ENCODE measurements at regions not wholly inside any gene's neighbourhood (a gene's known extent, or its start where the extent isn't known, plus 50 kb on each side); places are given as distances from the start of the nearest gene placed in this dataset.

DNA sequence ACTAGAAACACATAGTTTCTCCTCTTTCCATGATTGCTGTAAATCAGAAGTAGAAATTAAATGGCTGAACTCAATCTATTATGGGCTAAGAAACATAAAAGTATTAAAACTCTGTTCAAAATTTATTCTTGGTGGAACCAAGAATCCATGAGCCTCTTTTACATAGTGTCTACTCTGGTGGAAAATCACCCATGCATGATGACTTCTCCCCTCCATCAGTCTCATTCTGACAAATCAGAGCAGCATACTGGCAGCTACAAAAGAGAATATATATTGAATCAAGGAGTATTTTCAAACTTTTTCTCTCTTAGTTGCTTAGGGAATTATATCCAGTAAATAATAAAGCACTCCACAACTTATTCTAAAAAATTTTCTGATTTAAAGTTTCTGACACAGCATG, 536.9 kb upstream of the CCDC54 start:
- TF ChIP-seq EZH2 (IDR thresholded peaks at IDR 0.05), result no peak
- no peak for TF ChIP-seq EZH2phosphoT487 (IDR thresholded peaks at IDR 0.05)
- TF ChIP-seq, protein P1, sequence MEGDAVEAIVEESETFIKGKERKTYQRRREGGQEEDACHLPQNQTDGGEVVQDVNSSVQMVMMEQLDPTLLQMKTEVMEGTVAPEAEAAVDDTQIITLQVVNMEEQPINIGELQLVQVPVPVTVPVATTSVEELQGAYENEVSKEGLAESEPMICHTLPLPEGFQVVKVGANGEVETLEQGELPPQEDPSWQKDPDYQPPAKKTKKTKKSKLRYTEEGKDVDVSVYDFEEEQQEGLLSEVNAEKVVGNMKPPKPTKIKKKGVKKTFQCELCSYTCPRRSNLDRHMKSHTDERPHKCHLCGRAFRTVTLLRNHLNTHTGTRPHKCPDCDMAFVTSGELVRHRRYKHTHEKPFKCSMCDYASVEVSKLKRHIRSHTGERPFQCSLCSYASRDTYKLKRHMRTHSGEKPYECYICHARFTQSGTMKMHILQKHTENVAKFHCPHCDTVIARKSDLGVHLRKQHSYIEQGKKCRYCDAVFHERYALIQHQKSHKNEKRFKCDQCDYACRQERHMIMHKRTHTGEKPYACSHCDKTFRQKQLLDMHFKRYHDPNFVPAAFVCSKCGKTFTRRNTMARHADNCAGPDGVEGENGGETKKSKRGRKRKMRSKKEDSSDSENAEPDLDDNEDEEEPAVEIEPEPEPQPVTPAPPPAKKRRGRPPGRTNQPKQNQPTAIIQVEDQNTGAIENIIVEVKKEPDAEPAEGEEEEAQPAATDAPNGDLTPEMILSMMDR (IDR thresholded peaks at IDR 0.05), result no peak
- Mint-ChIP-seq H3K36me3 (no peaks in the 10 kb centered on the region), H3K4me3 (no peak overlapping the region), H3K9me3 (no peaks in the 10 kb centered on the region), H3K27me3 (ENCODE audit: insufficient read depth, low read depth) (no peaks in the 10 kb centered on the region), H3K27ac (no peak overlapping the region), H3K4me1 (peaks cover 2% of the 10 kb centered on the region)
- Histone ChIP-seq H3K4me1 (peaks cover 4% of the 10 kb centered on the region), H3K4me3 (no peak overlapping the region), H3K36me3 (no peaks in the 10 kb centered on the region), H4K20me1 (ENCODE audit: low read depth) (no peaks in the 10 kb centered on the region), H3K27me3 (no peaks in the 10 kb centered on the region), H3K9ac (no peak overlapping the region), H3K79me2 (ENCODE audit: low read depth) (no peaks in the 10 kb centered on the region), H3K27ac (no peak overlapping the region), H3K9me3 (ENCODE audit: low read depth) (peaks cover 4% of the 10 kb centered on the region), H3F3A (ENCODE audit: low read depth) (no peaks in the 10 kb centered on the region), H3K4me2 (no peak overlapping the region), H2AFZ (replicated peaks) (no peak overlapping the region)
- no peak for DNase-seq (ENCODE audit: low spot score)

DNA sequence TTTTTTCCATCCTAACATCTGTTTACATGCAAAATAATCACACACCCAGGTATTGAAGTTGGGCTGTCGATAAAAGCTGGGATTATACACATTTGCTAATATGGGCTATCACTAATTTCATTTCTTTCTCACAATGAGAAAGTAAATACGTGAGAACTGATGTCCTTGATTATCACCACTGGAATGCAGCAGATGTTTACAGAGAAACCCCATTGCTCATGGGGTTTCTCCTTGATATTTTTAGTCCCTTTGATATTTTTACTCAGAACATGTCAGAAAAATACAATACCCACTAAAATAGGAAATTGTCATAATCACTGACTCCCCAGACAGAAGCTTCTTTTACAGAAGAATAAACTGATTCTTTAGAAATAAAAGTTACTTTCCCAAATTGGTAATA, 535.1 kb upstream of the CCDC54 start:
- H3F3A ChIP-seq (ENCODE audit: low read depth), result no peaks in the 10 kb centered on the region
- H3K9ac ChIP-seq, result no peak overlapping the region
- TF ChIP-seq, protein P1 (IDR thresholded peaks at IDR 0.05), result no peak
- TF ChIP-seq EZH2phosphoT487 (IDR thresholded peaks at IDR 0.05), result no peak
- no peak for TF ChIP-seq EZH2 (IDR thresholded peaks at IDR 0.05)
- no peaks in the 10 kb centered on the region for H3K27me3 ChIP-seq
- H4K20me1 ChIP-seq (ENCODE audit: low read depth), result no peaks in the 10 kb centered on the region
- H3K4me3 ChIP-seq, result no peak overlapping the region
- H3K27me3 Mint-ChIP-seq (ENCODE audit: insufficient read depth, low read depth), result no peaks in the 10 kb centered on the region
- no peaks in the 10 kb centered on the region for H3K9me3 Mint-ChIP-seq
- no peak overlapping the region for H3K4me2 ChIP-seq
- H3K36me3 ChIP-seq, result no peaks in the 10 kb centered on the region
- no peak overlapping the region for H3K4me3 Mint-ChIP-seq
- peaks cover 4% of the 10 kb centered on the region for H3K9me3 ChIP-seq (ENCODE audit: low read depth)
- H3K4me1 Mint-ChIP-seq, result no peaks in the 10 kb centered on the region
- no peak for DNase-seq (ENCODE audit: low spot score)
- H3K36me3 Mint-ChIP-seq, result no peaks in the 10 kb centered on the region
- peak overlapping the region; percentile 5 for H2AFZ ChIP-seq (replicated peaks)
- no peak overlapping the region for H3K27ac Mint-ChIP-seq
- peaks cover 4% of the 10 kb centered on the region for H3K4me1 ChIP-seq
- H3K79me2 ChIP-seq (ENCODE audit: low read depth), result no peaks in the 10 kb centered on the region
- H3K27ac ChIP-seq, result no peak overlapping the region

DNA sequence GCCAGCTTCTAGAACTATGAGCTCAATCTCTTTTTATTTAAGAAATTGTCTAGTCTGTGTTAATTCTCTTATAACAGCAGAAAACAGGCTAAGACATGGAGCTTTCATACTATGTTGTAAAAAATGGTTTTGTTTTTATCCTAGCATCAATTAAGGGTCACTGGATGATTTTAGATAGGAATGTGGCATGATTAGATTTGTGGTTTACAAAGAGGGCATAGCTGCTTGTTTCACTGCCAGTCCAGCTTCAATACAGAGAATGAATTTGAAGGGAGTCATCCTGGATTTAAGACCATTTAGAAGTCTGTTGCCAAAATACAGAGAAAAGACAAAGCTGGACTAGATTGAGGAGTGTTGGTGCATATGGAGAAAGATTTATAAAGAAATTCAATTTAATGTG, 532.6 kb upstream of the CCDC54 start:
- no peaks in the 10 kb centered on the region for H3K27me3 ChIP-seq
- peaks cover 4% of the 10 kb centered on the region for H3K9me3 ChIP-seq (ENCODE audit: low read depth)
- H3F3A ChIP-seq (ENCODE audit: low read depth), result no peaks in the 10 kb centered on the region
- no peak overlapping the region for H3K9ac ChIP-seq
- no peaks in the 10 kb centered on the region for H3K9me3 Mint-ChIP-seq
- TF ChIP-seq, protein P1 (IDR thresholded peaks at IDR 0.05), result no peak
- no peak for TF ChIP-seq EZH2 (IDR thresholded peaks at IDR 0.05)
- no peak for TF ChIP-seq EZH2phosphoT487 (IDR thresholded peaks at IDR 0.05)
- no peak overlapping the region for H3K4me3 Mint-ChIP-seq
- no peaks in the 10 kb centered on the region for H3K4me1 Mint-ChIP-seq
- no peak overlapping the region for H3K4me2 ChIP-seq
- peaks cover 4% of the 10 kb centered on the region for H3K4me1 ChIP-seq
- no peak for DNase-seq (ENCODE audit: low spot score)
- no peak overlapping the region for H3K27ac ChIP-seq
- no peaks in the 10 kb centered on the region for H3K36me3 ChIP-seq
- no peak overlapping the region for H2AFZ ChIP-seq (replicated peaks)
- H3K27ac Mint-ChIP-seq, result no peak overlapping the region
- H3K27me3 Mint-ChIP-seq (ENCODE audit: insufficient read depth, low read depth), result no peaks in the 10 kb centered on the region
- H4K20me1 ChIP-seq (ENCODE audit: low read depth), result no peaks in the 10 kb centered on the region
- no peaks in the 10 kb centered on the region for H3K79me2 ChIP-seq (ENCODE audit: low read depth)
- H3K4me3 ChIP-seq, result no peak overlapping the region
- no peaks in the 10 kb centered on the region for H3K36me3 Mint-ChIP-seq

All from neural progenitor cell (in vitro differentiated cells).